GM18511 (cell line): ENCODE measurements at regions not wholly inside any gene's neighbourhood (a gene's known extent, or its start where the extent isn't known, plus 50 kb on each side); places are given as distances from the start of the nearest gene placed in this dataset.
"Not testable (repeated sequence)": the region's sequence is repeated elsewhere in the genome, so short reads cannot be mapped to it uniquely, and the experiment has no call there.

Experiments used
- ATAC-seq: cut with Tn5 transposase; IDR thresholded peaks from one replicate; pipeline ENCODE4 v1.9.1; 2021; ENCODE audit warnings: mild to moderate bottlenecking, moderate library complexity; ENCODE audit not compliant: unreplicated experiment

DNA sequence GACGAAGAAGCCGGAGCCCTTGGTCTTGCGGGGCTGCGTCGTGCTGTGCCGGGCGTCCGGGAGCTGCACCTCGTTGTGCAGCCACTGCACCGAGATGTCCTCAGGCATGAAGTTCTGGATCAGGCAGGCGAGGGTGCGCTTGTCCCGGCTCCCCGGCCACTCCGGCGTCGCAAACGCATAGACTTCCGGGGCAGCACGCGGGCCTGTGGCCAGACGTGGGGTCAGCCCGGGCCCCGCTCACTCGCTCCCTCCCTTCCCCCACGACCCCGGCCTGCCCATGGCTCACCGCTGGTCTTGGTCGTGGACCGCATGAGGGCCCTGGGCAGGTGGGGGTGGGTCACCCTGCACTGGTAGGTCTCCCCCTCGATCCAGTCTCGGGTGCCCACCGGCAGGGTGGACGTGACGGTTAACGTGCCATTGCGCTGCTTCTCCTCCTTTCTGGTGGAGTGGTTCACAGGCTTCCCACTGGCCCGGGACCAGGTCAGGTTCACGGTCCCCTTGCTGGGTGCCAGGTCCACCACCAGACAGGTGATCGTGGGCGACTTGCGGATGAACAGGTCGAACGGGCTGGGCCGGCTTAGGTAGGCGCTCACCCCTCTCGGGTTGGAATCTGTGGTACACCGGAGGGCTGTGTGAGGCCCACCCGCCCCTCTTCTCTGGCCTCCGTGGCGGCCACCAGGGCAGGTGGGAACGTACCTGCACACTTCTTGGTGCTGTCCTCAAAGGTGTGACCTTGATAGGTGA lies 74.0 kb downstream of the TMEM121 start:
- not testable (repeated sequence) for ATAC-seq

DNA sequence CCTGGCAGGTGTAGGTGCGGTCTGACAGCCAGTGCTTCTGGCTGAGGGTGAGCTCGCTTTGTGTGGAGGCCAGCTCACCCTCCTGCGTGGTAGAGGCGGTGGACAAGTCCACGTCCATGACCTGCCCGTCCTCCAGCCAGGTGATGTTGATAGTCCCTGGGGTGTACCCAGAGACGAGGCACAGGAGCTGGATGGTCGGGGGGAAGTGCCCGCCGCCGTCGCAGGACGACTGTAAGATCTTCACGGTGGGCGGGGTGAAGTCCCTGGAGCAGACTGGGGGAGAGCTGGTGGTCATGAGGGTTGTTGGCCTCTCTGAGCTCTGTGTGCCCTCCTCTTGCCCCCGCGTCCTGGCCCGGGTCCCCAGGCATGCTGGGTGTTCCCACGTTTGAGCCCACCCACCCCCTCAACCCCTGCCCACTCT lies 74.6 kb downstream of the TMEM121 start:
- no peak for ATAC-seq

DNA sequence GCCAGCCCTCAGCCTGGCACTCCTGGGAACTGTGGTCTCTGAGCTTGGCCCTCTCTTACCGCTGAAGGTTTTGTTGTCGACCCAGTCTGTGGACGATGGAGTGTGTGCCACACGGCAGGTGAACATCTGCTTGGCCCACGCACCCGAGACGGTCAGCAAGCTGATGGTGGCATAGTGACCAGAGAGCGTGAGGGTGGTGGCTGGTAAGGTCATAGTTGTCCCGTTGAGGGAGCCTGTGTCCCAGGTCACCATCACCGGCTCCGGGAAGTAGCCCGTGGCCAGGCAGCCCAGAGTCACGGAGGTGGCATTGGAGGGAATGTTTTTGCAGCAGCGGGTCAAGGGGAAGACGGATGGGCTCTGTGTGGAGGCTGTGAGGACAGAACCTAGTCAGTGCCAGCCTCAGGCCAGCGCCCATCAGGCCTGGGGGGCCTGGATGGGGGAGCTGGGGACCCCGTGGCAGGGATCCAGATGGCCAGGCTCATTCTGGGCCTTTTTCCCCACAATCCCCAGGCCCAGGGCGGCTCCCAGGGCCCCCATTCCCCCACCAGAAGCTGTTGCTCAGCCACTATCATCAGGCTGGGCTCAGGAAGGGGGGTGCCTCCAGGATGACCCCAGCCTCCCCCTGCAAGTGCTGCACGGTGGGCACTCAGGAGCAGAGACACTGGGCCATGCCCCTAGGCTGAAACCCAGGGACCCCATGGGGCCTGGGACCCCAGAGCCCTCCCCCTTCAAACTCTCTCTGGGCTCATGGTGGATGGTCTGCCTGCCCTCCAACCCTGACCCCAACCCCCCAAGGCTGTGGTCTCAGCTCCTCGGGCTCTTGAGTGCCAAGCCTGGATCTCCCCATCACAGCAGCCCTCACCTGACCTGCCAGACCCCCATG lies 75.2 kb downstream of the TMEM121 start:
- no peak for ATAC-seq

DNA sequence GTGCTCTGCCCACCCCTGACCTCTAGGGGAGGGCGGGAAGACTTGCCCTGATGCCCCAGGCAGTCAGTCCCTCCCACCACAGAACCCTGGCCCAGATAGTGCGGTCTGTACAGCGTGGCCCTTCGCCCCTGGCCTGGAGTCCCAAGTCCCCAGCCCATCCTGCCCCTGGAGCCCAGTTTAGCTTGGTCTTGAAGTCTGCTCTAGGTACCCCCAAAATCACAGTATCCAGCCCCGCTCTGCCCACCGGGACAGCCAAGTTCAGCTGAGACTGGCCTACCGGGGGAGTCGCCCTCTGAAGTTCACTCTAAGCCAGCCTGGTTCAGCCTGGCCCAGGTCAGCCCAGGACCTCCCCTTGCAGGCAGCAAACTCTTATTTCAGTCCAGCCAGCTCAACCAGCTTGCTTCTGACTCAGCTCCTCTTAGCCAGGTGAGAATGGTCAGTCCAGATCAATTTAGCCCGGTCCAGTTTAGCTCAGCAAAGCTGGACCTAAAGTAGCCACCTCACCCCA lies 75.9 kb downstream of the TMEM121 start:
- no peak for ATAC-seq

DNA sequence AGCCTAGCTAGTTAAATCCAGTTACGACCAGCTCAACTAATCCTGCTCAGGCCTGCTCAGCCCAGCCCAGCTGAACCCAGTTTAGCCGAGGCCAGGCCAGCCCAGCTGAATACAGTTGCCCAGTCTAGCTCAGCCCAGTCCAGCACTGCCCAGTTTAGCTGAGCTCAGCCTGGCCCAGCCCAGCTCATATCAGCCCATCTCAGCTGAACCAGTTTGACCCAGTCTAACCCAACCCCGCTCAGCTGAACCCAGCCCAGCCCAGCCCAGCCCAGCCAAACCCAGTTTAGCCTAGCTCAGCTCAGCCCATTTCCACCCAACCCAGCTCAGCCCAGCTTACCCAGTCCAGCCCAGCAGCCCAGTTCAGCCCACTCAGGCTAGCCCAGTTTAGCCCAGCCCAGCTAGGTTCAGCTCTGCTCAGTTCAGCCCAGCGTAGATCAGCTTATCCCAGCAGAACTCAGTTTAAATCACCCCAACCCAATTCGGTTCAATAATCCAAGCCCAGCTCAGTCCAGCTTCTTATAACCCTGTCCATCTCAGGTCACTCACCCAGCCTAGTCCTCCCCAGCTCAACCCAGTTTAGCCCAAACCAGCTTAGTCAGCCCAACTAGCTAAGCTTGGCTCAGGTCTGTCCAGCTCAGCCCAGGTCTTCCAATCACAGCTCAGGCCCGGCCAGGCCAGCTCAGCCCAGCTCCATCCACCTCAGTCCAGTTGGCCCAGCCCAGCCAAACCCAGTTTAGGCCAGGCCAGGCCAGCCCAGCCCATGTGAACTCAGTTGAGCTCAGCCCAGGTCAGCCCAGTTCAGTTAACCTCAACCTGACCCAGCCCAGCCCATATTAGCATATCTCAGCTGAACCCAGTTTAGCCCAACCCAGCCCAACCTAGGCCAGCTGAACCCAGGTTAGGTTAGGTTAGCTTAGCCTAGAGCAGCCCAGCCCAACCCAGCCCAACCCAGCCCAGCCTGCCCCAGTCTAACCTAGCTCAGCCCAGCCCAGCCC lies 76.7 kb downstream of the TMEM121 start:
- no peak for ATAC-seq

DNA sequence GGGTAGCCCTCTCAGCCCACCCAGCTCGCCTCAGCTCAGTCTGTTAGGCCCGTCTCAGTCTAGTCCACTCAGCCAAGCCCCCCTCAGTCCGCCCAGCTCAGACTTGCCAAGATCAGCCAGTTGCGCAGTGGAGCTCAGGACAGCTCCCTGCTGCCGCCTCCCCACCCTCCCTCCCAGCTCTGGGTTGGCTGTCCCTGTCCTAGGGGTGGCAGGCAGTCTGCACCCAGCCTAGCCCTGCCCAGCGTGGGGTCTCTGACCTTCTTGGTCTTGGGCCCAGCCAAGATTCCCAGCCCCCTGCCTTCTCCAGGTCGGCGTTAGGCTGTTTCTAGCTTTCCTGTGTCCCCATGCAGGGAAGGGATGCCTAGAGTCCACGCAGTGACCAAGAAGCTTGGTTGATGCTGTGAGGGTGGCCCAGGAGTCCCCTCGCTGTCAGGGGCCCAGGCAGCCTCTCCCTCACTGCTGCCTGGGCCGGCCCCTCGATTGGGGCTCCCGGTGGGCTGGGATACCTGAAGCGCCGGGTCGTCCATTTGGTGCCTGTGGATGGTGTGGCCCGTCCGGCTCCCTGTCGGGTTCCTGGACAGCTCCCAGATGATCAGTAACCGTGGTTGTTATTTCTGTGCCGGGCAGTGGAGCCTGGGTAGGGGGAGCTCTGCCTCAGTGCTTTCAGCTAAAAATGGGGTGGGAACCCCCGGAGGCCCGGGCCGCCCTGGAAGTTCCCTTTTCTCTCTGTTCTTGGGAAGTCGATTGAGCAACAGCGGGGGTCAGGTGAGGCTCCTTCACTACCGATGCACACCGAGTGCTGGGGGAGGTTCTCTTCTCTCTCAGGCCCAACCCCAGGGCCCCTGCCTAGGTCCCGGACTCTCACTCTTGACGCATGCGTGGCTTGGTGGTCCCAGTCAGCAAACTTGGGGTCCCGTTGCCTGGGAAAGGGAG lies 78.4 kb downstream of the TMEM121 start:
- ATAC-seq: not testable (repeated sequence)

DNA sequence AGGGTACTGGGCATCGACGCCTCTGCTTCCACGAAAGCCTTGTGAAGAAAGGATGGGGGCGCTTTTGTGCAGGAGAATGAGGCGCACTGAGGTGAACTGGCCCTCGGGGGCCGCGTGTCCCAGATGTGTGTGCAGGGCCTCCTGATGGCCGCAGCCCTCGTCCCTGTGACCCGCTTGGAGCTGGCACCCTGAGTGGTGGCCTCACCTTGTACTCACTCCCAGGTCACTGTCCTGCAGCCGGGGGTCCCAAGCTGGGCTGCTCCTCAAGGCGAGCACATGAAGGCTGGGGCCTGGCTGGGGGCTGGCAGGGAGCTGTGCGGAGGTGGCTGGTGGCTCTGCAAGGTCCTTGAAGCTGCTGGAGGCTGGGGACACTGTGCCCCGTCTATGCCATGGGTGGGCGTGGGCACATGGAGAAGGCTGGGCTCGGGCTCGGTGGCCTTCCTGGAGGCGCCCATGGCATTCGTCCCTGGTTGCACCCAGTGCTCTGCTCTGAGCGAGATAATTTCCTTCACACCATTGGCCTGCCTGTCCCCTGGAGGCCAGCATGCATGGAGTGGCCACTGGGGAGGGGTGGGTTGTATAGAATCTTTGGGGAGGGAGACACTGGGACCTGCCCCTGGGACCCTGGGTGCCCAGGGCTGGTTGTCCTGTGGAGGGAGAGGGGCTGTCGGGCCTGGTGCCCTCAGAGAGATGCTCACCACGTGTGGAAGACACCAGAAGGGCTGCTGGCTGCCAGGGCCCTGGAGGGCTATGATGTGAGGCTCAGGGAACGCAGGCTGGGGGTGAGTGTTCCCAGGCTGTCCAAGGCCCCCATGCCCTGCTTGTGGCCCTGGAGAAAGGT lies 79.3 kb downstream of the TMEM121 start:
- no peak for ATAC-seq

DNA sequence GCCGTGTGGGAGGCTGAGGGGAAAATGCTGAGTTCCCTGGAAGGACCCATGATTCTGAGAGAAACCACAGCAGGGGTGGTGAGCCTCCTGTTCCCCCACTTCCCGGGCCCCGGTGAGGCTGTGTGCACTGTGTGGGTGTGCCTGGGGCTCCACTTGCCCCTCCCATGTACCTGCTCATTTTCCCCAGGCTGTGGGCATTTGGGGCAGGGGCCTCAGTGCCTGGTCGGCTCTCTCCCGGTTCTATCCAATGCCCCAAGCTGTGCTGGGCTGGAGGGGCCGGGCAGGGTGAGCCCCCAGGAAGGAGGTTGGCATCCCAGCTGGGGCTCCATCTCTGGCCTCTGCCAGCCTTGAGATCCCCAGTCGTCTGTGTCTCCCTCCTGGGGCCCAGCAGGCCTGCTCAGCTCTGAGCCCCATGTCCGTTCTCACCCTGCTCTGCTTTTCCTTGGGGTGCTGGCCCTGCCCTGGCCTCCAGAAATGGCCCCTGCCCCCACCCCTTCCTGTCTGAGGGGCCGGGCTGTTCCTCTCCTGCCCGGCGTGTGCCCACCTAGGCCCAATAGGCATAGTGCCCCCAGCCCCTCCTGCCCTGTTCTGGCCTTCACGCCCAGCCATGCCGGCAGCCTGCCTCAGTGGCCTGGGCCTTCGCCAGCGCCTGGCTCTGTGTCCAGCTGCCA lies 80.1 kb downstream of the TMEM121 start:
- not testable (repeated sequence) for ATAC-seq

DNA sequence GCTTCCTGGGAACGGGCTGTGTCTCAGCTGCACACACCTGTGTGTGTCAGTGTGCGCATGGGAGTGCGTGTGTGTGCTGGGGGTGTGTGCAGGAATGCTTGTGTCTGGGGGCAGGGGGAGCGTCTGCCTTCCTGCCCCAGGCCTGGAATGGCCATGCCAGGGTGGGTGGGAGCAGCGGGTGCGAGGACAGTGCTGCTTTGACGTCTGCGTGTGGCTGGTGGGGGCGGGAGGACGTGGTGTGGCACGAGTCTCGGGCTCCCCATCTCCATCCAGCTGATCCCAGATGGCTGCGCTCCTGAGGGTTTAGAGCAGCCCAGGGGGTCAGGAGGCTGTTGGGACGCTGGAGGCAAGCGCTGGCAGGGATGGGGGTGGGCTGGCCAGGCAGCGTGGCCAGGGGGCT lies 80.6 kb downstream of the TMEM121 start:
- ATAC-seq: not testable (repeated sequence)

DNA sequence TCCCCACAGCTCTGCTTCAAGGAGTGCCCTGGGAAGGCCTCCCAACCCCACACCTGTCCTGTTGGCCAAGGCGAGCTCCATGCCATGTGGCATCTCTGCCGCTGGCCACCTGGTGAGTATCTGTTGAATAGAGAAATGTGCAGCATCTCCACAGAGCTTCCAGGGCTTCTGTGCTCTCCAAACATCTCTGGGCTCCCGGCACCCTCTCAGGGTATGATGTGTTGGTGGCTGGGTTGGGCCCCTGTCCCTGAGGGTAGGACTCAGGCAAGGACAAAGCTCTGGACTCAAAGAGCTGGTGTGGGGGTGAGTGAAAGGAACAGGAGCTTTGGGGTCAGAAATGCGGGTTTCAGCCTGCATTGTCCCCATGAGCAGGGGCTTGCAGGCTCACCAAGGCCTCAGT lies 88.6 kb downstream of the TMEM121 start:
- not testable (repeated sequence) for ATAC-seq

DNA sequence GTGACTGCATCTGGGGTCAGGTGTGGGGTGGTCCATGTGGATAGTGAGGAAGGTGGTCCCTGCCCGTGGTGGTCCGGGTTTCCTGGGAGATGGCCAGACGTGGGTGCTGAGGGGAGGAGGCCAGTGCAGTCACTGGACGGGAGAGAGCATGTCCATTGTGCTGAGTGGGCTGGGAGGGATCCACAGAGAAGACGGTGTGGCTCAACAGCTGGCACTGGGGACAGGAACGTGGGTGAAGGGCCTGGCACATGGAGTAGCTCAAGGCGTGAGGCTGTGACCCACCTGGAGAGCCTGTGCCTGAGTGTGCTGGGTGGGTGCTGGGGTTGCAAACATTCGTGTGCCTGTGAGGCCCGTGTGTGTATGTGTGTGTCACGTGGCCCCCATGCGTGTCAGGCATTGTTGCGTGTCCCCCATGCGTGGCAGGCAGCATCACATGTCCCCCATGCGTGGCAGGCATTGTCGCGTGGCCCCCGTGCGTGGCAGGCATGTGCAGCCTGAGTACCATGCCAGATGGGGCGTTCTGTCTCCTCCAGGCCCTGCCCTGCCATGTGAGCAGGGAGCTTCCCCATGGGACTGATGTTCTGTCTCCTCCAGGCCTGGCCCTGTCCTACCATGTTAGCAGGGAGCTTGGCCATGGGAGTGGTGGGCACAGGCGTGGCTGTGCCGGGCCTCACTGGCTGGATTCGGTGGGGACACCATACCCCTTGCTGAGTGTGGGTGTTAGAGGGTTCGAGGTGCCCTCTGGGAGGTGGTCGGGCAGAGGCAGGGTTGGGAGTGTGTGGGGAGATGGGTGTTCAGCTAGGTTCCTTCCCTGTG lies 89.8 kb downstream of the TMEM121 start:
- not testable (repeated sequence) for ATAC-seq

DNA sequence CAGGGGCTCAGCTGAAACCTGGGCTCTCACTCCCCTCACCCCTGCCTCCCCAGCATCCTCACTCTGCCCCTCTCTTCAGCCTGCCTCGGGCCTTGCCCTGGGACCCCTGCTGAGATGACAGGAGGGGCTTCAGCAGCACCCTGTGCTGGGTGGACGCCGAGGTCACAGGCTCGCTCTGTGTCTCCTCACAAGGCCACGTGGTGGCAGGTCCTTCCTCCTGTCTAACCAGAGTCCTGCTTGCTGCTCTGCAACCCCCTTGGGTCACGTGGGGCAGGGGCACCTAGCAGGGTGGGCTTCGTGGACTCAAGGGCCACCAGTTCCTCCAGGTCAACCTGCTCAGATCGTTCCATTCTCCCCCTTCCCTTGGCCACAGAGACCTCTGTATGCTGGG lies 90.4 kb downstream of the TMEM121 start:
- ATAC-seq: no peak

DNA sequence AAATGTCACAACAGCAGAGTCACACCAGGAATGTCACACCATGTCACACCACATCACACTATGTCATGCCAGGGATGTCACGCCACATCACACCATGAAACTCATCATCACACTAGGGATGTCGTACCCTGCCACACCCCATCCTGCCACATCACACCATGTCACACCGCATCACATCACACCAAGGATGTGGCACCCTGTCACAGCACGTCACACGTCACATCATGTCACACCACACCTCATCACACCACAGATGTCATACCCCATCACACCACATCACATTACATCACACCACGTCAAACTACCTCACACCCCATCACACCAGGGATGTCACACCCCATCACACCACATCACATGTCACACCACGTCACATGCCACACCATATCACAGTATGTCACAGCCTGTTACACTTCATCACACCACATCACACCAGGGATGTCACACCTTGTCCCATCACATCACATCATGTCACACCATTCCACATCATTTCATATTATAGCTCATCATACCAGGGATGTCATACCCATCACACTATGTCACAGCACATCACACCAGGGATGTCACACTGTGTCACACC lies 90.9 kb downstream of the TMEM121 start:
- ATAC-seq: no peak

DNA sequence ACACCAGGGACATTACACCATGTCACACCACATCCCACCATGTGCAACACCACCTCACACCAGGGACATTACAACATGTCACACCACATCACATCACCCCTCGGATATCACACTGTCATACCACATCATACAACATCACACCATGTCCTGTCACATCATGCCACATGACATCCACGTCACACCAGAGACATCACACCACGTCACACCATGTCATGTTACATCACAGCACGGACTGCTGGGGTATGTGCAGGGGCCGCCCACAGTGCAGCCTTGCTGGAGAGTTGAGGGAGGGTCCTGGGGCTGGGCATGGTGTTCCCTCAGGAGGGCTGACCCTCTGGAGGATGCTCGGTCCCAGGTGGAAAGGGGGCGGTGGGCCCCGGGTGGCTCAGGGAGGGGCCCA lies 91.4 kb downstream of the TMEM121 start:
- ATAC-seq: not testable (repeated sequence)

DNA sequence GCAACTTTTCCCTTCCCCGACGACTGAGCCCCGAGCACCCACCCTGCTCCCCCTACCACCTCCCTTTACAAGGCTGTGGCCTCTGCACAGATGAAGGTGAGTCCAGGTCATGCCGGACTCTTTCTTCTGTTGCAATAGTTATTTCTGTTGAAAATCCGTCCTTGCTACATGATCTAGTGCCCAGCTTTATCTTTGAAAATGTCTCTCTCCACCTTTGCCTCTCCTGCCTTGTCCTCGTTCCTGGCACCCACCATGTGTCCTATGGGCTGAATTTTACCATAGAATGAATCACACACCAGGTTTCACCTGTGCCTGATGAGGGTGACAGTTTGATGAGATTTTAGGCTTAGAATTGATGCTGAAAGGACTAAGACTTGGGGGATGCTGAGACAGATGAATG lies 92.9 kb downstream of the TMEM121 start:
- not testable (repeated sequence) for ATAC-seq

DNA sequence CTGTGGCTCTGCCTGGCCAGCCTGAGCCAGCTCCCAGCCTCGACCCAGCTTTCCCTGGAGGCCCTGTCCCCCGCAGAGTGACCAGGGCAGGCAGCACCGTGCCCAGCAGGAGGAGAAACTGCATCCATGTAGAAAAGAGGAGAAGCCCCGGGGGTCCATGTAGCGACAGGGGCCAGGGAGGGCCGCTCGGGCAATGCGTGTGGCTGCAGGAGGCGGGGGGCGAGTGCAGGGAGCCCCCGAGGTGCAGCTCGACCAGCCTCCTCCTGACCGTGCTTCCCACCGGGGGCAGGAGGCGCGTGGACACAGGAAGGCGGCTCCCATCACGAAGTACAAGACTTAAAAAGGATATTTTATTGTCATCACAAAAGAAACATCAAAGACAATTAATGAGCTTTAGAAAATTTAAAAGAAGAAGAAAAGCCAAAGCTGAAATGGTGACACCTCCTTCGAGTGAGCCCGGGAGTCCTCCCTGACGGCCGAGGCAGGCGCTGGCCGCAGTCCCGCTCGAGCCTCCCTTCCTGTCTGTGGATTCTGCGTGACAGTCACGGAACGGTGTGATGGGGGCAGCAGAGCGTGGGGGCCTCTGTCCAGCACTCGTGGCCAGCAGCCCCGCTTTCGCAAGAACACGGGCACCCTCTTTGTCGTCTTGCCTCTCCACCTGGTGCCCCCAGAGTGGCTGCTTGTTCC lies 93.9 kb downstream of the TMEM121 start:
- not testable (repeated sequence) for ATAC-seq
